Hematopoietic multipotent progenitor cell treated with erythropoietin and hydrocortisone succinate and interleukin-3 and kit ligand, for 15 days (in vitro differentiated cells): ENCODE measurements at regions not wholly inside any gene's neighbourhood (a gene's known extent, or its start where the extent isn't known, plus 50 kb on each side); places are given as distances from the start of the nearest gene placed in this dataset.

Experiments used
- DNase-seq: peaks from one replicate; pipeline ENCODE4 v3.0.0-alpha.2; 2015; ENCODE audit warnings: low spot score

- no peak for DNase-seq
Measured at GRCh38 chr12:38969706-38970105, 64.3 kb upstream of the CPNE8 start.

- no peak for DNase-seq
Measured at GRCh38 chr12:38961683-38962082, 56.3 kb upstream of the CPNE8 start.

- DNase-seq: no peak
Measured at GRCh38 chr12:38961012-38961411, 55.6 kb upstream of the CPNE8 start.

- no peak for DNase-seq
Measured at GRCh38 chr12:38956337-38956736, 50.9 kb upstream of the CPNE8 start.
